AG08396 (cell line): ENCODE measurements at regions not wholly inside any gene's neighbourhood (a gene's known extent, or its start where the extent isn't known, plus 50 kb on each side); places are given as distances from the start of the nearest gene placed in this dataset.
"Not testable (repeated sequence)": the region's sequence is repeated elsewhere in the genome, so short reads cannot be mapped to it uniquely, and the experiment has no call there.

Experiments used
- DNase-seq: peaks from one replicate; pipeline ENCODE4 v3.0.0; 2012; ENCODE audit warnings: low spot score, mixed read lengths

- no peak for DNase-seq
Observed at GRCh38 chr7:35971133-35971891, 170.5 kb downstream of the SEPTIN7 start.

- peak; percentile 55 for DNase-seq
Observed at GRCh38 chr7:35975851-35976454, 175.1 kb downstream of the SEPTIN7 start.

GRCh38 chr7:35978816-35979640 lies 174.0 kb upstream of the EEPD1 start:
- DNase-seq, result not testable (repeated sequence)

- no peak for DNase-seq
Observed at GRCh38 chr7:35982600-35982999, 170.5 kb upstream of the EEPD1 start.

GRCh38 chr7:35983626-35984025 lies 169.4 kb upstream of the EEPD1 start:
- DNase-seq, result no peak

GRCh38 chr7:35985126-35985754 lies 167.8 kb upstream of the EEPD1 start:
- peak; percentile 87 for DNase-seq

- no peak for DNase-seq
Observed at GRCh38 chr7:35987016-35987415, 166.0 kb upstream of the EEPD1 start.

GRCh38 chr7:35988105-35988504 lies 164.9 kb upstream of the EEPD1 start:
- DNase-seq, result no peak

- DNase-seq, result no peak
Observed at GRCh38 chr7:35988818-35989217, 164.2 kb upstream of the EEPD1 start.

GRCh38 chr7:35991511-35992232 lies 161.4 kb upstream of the EEPD1 start:
- DNase-seq, result no peak

- DNase-seq, result no peak
Observed at GRCh38 chr7:35992436-35992835, 160.6 kb upstream of the EEPD1 start.

- no peak for DNase-seq
Observed at GRCh38 chr7:35993113-35993512, 159.9 kb upstream of the EEPD1 start.

GRCh38 chr7:35993676-35994606 lies 159.1 kb upstream of the EEPD1 start:
- no peak for DNase-seq

- DNase-seq, result no peak
Observed at GRCh38 chr7:35995334-35995733, 157.7 kb upstream of the EEPD1 start.

GRCh38 chr7:35998481-35998880 lies 154.6 kb upstream of the EEPD1 start:
- DNase-seq, result no peak

- no peak for DNase-seq
Observed at GRCh38 chr7:36001546-36001945, 151.5 kb upstream of the EEPD1 start.

GRCh38 chr7:36002900-36003299 lies 150.2 kb upstream of the EEPD1 start:
- DNase-seq, result no peak

GRCh38 chr7:36003343-36003742 lies 149.7 kb upstream of the EEPD1 start:
- DNase-seq, result no peak

GRCh38 chr7:36005293-36005692 lies 147.8 kb upstream of the EEPD1 start:
- no peak for DNase-seq

GRCh38 chr7:36005876-36006275 lies 147.2 kb upstream of the EEPD1 start:
- no peak for DNase-seq
